ENCODE measurements at regions not wholly inside any gene's neighbourhood (a gene's known extent, or its start where the extent isn't known, plus 50 kb on each side); places are given as distances from the start of the nearest gene placed in this dataset.

DNA sequence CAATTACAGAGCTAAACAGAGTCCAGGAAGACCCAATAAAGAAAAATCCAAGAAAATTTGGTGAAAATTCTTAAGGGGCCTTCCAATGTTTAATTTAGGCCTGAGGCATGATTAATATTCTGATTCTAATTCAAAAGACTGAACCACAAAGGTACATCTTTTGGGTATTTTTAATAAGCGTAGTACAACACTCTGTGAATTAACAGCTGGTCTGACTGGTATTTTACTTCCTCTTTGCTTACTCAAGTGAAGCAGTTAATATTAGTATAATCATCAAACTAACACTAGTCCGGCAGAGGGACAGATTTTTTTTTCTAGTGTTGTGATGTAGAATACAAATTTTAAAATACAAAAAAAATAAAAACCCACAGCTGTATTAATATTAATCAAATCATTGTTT lies 652.9 kb downstream of the NR4A2 start:
- TF ChIP-seq, protein P1, sequence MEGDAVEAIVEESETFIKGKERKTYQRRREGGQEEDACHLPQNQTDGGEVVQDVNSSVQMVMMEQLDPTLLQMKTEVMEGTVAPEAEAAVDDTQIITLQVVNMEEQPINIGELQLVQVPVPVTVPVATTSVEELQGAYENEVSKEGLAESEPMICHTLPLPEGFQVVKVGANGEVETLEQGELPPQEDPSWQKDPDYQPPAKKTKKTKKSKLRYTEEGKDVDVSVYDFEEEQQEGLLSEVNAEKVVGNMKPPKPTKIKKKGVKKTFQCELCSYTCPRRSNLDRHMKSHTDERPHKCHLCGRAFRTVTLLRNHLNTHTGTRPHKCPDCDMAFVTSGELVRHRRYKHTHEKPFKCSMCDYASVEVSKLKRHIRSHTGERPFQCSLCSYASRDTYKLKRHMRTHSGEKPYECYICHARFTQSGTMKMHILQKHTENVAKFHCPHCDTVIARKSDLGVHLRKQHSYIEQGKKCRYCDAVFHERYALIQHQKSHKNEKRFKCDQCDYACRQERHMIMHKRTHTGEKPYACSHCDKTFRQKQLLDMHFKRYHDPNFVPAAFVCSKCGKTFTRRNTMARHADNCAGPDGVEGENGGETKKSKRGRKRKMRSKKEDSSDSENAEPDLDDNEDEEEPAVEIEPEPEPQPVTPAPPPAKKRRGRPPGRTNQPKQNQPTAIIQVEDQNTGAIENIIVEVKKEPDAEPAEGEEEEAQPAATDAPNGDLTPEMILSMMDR (conservative IDR thresholded peaks at IDR 0.05; ENCODE audit: low read depth, low read length): no peak
- TF ChIP-seq EZH2 (IDR thresholded peaks at IDR 0.05; ENCODE audit: low read length, unreplicated experiment) (no peak), EZH2phosphoT487 (IDR thresholded peaks at IDR 0.05; ENCODE audit: borderline replicate concordance, low read length) (no peak)
